ENCODE measurements at regions not wholly inside any gene's neighbourhood (a gene's known extent, or its start where the extent isn't known, plus 50 kb on each side); places are given as distances from the start of the nearest gene placed in this dataset.

DNA sequence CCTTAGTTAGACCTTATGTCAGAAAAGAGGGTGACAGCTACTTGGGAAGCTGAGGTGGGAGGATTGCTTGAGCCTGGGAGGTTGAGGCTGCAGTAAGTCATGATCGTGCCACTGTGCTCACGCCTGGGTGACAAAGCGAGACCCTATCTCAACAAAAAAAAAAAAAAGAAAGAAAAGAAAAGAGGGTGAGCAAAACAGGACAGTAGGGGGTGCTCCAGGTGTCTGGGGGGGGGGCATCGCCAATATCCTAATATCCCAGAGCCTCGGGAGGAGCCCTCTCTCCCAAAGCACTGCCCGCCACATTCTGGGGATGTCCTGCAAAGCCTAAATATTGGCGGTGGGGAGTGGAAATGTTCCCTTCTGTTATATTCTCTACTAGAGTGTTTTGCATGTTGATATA is 120.9 kb upstream of the TBL1X start:
- POLR2A ChIA-PET: interaction anchor here (2.0 kb wide), 1 partner anchor 119 kb away, joined by 6 read pairs; no protein-coding TSS in a partner anchor
- ATAC-seq (ENCODE audit: low read depth) (no peak), DNase-seq (no peak)
- no peaks in the 10 kb centered on the region for H3K9me3 Mint-ChIP-seq
- no peaks in the 10 kb centered on the region for H3K36me3 Mint-ChIP-seq
- H3K4me3 Mint-ChIP-seq: no peak overlapping the region
- H3K4me1 Mint-ChIP-seq: peaks cover 19% of the 10 kb centered on the region
- no peak overlapping the region for H3K27ac Mint-ChIP-seq
- no peaks in the 10 kb centered on the region for H3K27me3 Mint-ChIP-seq

DNA sequence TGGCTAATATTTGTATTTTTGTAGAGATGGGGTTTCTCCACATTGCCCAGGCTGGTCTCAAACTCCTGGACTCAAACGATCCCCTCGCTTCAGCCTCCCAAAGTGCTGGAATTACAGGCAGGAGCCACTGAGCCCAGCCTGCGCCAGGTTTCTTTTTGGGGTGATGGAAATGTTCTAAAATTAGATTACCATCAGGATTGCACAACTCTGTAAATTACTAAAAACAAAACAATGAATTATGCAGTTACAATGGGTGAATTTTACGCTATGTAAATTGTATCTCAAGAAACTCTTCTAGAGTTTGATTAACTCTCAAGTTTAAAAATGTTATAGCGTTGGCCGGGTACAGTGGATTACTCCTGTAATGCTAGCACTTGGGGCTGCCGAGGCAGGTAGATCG is 118.9 kb upstream of the TBL1X start:
- no peaks in the 10 kb centered on the region for H3K27me3 Mint-ChIP-seq
- H3K4me1 Mint-ChIP-seq: peaks cover 8% of the 10 kb centered on the region
- no peaks in the 10 kb centered on the region for H3K9me3 Mint-ChIP-seq
- no peaks in the 10 kb centered on the region for H3K36me3 Mint-ChIP-seq
- DNase-seq (no peak), ATAC-seq (ENCODE audit: low read depth) (no peak)
- no peak overlapping the region for H3K27ac Mint-ChIP-seq
- POLR2A ChIA-PET: interaction anchor here (2.0 kb wide), 1 partner anchor 117 kb away, joined by 6 read pairs; no protein-coding TSS in a partner anchor
- H3K4me3 Mint-ChIP-seq: no peak overlapping the region

DNA sequence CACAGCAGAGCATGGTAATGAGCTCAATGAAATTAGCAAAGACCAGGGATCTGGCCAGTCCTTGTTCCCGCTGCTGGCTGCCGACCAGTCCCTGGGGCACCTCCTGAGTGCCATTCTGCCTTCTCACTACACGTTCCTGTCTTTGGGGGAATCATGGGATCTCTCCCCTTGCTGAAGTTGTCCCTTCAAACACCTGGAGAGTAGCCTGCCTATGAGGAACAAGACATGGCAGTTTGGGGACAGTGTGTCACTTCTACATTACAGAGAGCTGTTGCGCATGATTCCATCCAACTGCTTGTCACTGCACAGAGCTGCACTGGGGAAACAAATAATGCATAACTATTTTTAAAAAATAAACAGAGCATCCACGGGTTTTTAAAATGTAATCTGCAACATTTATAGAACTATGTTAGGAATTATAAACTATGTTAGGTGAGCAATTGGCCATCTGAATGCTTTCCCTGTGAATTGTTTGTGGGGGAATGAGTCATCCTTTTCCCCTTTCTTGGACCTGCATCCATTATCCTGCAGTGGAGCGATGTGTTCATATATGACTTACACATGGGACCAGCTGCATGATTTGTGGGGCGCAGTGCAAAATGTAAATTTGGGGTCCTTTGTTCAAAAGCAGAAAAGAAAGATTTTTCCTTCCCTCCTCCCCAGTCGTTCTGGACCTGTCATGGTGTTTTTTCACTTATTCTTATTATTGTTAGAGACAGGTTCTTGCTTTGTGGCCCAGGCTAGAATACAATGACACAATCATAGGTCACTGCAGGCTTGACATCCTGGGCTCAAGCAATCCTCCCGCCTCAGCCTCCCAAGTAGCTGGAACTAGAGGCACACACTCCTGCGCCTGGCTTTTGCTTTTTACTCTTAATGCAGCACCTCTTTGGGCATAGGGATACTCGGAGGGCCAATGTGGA is 115.0 kb upstream of the TBL1X start:
- no peaks in the 10 kb centered on the region for H3K9me3 Mint-ChIP-seq
- H3K27me3 Mint-ChIP-seq: no peaks in the 10 kb centered on the region
- DNase-seq (no peak), ATAC-seq (ENCODE audit: low read depth) (no peak)
- POLR2A ChIA-PET: interaction anchor here (1.4 kb wide), 1 partner anchor 33 kb away, joined by 3 read pairs; no protein-coding TSS in a partner anchor
- H3K27ac Mint-ChIP-seq: no peak overlapping the region
- no peak overlapping the region for H3K4me3 Mint-ChIP-seq
- H3K4me1 Mint-ChIP-seq: peaks cover 22% of the 10 kb centered on the region
- no peaks in the 10 kb centered on the region for H3K36me3 Mint-ChIP-seq

DNA sequence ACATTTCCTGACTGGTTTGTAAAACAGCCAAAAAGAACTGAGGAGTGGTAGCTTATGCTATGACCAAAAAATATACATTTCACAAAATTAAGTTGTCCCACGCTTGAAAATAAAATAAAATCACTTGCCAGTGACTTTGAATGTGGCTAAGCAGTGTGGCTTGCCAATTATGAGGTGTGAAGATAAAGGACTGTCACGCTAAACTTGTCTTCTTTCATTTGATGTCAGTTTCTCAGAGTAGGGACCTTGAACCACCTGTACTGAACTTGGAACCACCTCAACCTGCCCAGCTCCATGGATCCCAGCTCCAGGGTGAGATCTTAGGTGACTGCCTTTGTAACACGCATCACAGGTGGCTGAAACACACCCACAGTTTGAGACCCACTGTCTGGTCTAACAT is 113.7 kb upstream of the TBL1X start:
- peak overlapping the region; percentile 21 for H3K27ac Mint-ChIP-seq
- H3K4me3 Mint-ChIP-seq: no peak overlapping the region
- DNase-seq: no peak
- no peaks in the 10 kb centered on the region for H3K27me3 Mint-ChIP-seq
- peaks cover 3% of the 10 kb centered on the region for H3K36me3 Mint-ChIP-seq
- ATAC-seq (ENCODE audit: low read depth): no peak
- POLR2A ChIA-PET: interaction anchor here (0.9 to 1.4 kb wide), 2 partner anchors 10 to 34 kb away, joined by 3 read pairs; no protein-coding TSS in a partner anchor
- H3K4me1 Mint-ChIP-seq: peaks cover 31% of the 10 kb centered on the region
- peaks cover 1% of the 10 kb centered on the region for H3K9me3 Mint-ChIP-seq

DNA sequence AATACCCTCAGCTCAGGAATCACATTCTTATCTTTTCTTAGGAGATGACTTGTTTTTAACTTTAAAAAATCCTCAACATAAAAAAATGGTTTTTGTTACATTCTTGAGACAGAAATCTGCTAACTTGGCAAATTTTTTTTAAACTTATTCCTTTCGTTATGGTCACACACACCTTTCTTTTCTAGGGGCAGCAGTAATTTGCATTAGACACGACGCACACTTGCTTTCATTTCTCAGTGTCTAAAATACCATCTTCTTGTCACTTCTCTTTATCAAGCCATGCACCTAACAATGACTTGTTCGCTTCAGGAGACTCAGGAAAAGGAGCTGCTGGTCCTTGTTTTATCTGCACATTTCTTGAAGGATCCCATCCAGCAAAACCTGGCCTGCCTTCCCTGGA is 112.6 kb upstream of the TBL1X start:
- Mint-ChIP-seq H3K4me1 (peaks cover 36% of the 10 kb centered on the region), H3K27me3 (no peaks in the 10 kb centered on the region), H3K9me3 (peaks cover 5% of the 10 kb centered on the region), H3K36me3 (peaks cover 8% of the 10 kb centered on the region), H3K4me3 (peak overlapping the region; percentile 64), H3K27ac (peak overlapping the region; percentile 87)
- no peak for ATAC-seq (ENCODE audit: low read depth)
- POLR2A ChIA-PET: interaction anchor here (0.9 to 1.9 kb wide), 3 partner anchors 18 to 111 kb away, joined by 6 to 7 read pairs (median 6); no protein-coding TSS in a partner anchor
- DNase-seq: no peak

DNA sequence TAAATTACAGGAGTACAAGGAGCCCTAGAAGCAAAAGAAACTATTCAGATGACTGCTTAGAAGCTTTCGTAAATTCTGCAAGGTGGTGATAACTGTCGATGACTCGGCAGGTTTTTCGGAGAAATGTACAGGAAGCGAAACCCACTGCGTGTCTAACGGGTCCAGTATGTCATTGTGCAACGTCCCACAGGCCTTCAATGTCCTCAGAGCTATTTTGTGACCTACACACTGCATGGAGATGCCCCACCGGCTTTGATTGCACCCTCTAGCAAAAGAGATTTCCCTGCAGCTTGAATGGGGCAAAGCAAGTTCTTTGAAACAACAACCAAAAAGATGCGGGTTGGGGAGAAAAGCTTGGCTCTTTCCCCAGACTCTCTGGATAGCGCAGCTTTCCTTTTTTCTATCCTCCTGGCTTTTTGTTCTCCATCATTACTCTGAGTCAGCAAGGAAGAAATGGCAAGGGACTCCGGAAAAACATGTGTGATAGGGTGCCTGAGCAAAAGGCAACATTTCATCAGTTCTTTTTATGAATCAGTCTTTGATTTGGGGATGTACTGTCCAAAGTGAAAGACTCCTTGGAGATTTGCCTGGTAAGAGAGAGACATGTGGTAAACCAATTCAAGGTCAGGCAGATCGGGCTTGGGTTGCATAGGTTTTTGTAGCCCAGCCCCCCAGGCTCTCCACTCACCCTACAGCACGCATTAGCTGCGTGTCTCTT is 112.0 kb upstream of the TBL1X start:
- peak overlapping the region; percentile 87 for H3K27ac Mint-ChIP-seq
- no peaks in the 10 kb centered on the region for H3K27me3 Mint-ChIP-seq
- peaks cover 8% of the 10 kb centered on the region for H3K36me3 Mint-ChIP-seq
- H3K4me3 Mint-ChIP-seq: peak overlapping the region; percentile 64
- POLR2A ChIA-PET: interaction anchor here (0.9 to 1.9 kb wide), 3 partner anchors 17 to 110 kb away, joined by 6 to 7 read pairs (median 6); no protein-coding TSS in a partner anchor
- peak; percentile 50 for ATAC-seq (ENCODE audit: low read depth)
- peak; percentile 38 for DNase-seq
- peaks cover 5% of the 10 kb centered on the region for H3K9me3 Mint-ChIP-seq
- H3K4me1 Mint-ChIP-seq: peaks cover 36% of the 10 kb centered on the region

DNA sequence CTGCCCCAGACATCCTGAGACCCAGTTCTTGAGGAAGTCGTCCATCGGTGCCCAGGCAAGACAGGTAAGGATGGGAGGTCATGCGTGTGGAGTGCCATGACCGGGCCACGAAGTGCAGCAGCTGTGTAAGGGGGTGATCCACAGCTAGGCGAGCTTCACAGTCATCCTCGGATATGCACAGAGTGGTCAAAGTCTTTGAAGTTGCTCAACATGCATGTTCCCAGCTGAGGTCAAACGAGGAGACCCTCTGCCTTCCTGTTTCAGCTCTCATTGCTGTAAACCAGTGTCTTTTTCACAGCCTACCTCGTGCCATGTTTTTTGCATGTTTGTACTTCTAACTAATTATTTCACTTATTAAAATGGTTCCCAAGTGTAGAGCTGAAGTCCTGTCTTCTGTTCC is 109.9 kb upstream of the TBL1X start:
- no peaks in the 10 kb centered on the region for H3K27me3 Mint-ChIP-seq
- peaks cover 5% of the 10 kb centered on the region for H3K9me3 Mint-ChIP-seq
- POLR2A ChIA-PET: interaction anchor here (0.6 to 1.0 kb wide), 3 partner anchors 13 to 130 kb away, joined by 3 to 6 read pairs (median 3); no protein-coding TSS in a partner anchor
- DNase-seq (no peak), ATAC-seq (ENCODE audit: low read depth) (no peak)
- H3K27ac Mint-ChIP-seq: no peak overlapping the region
- H3K36me3 Mint-ChIP-seq: peaks cover 8% of the 10 kb centered on the region
- peaks cover 36% of the 10 kb centered on the region for H3K4me1 Mint-ChIP-seq
- H3K4me3 Mint-ChIP-seq: no peak overlapping the region

DNA sequence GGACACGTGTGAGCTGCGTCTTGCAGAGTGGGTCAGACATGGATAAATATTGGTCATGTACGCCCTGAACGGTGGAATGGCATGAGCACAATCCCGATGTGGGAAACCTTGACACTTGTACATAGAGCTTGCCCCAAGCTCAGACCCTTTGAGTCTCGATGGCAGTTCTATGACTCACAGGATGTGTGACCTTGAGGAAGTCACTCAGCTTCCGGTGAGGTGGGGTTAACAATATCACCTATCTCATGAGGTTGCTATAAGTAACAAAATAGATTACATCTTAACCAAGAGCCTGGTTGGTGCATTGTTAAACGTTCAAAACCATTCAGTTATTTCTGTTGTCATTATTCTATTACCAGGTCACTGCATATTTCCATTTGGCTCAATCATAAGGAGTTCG is 109.1 kb upstream of the TBL1X start:
- H3K9me3 Mint-ChIP-seq: peaks cover 5% of the 10 kb centered on the region
- H3K4me1 Mint-ChIP-seq: peaks cover 36% of the 10 kb centered on the region
- H3K36me3 Mint-ChIP-seq: peaks cover 8% of the 10 kb centered on the region
- H3K4me3 Mint-ChIP-seq: no peak overlapping the region
- POLR2A ChIA-PET: interaction anchor here (0.9 to 1.0 kb wide), 4 partner anchors 14 to 160 kb away, joined by 3 read pairs; no protein-coding TSS in a partner anchor
- ATAC-seq (ENCODE audit: low read depth) (peak; percentile 51), DNase-seq (no peak)
- peak overlapping the region; percentile 77 for H3K27ac Mint-ChIP-seq
- H3K27me3 Mint-ChIP-seq: no peaks in the 10 kb centered on the region

DNA sequence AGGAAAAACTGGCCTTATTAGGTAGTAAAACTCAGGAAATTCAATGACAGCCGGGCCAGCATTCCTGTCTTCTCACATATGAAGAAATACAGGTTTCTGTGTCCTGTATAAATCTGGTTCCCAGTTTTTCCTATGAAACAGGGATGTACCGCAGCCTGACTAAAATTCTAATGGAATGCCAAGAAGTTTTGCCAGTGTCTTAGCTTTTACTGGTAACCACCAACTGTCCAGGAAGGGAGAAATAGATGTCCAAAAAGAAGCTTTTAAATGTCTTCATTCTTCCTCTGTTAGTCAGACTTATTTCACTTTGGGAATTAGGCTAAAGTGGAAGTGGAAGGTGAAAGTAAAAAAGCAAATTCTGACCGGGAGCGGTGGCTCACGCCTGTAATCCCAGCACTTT is 108.0 kb upstream of the TBL1X start:
- ATAC-seq (ENCODE audit: low read depth): no peak
- DNase-seq: no peak
- Mint-ChIP-seq H3K9me3 (peaks cover 5% of the 10 kb centered on the region), H3K4me3 (no peak overlapping the region), H3K36me3 (peaks cover 8% of the 10 kb centered on the region), H3K27me3 (no peaks in the 10 kb centered on the region), H3K4me1 (peaks cover 29% of the 10 kb centered on the region), H3K27ac (no peak overlapping the region)
- POLR2A ChIA-PET: no interaction called here

DNA sequence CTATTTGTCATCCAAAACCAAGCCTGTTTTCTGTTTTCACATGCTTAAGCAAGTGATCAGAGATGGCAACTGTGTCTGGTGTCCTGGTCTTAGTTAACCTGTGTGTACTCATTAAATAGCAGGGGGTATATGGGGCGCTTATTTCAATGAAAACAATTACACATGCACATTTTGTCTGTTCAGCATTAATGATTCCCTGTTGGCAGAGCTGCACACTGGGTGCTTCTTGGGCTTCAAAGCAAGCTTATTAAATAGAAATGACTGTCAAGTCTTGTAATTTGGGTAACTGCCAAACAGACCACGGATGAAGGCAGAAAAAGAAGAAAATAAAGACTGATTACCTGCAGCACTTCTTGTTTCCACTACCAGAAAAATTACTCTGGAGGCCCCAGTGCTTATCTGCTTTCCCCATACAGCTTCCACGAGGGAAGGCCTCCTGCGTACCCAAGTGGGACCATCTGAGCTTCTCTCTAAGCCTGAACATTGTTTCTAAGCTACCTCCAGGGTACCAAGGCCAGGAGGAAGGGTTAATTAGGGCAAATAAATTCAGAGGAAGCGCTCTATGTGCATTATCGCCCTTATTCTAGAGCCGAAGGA is 107.2 kb upstream of the TBL1X start:
- peaks cover 21% of the 10 kb centered on the region for H3K4me1 Mint-ChIP-seq
- peaks cover 8% of the 10 kb centered on the region for H3K36me3 Mint-ChIP-seq
- no peak overlapping the region for H3K4me3 Mint-ChIP-seq
- DNase-seq (no peak), ATAC-seq (ENCODE audit: low read depth) (no peak)
- peaks cover 5% of the 10 kb centered on the region for H3K9me3 Mint-ChIP-seq
- POLR2A ChIA-PET: no interaction called here
- no peak overlapping the region for H3K27ac Mint-ChIP-seq
- H3K27me3 Mint-ChIP-seq: no peaks in the 10 kb centered on the region

DNA sequence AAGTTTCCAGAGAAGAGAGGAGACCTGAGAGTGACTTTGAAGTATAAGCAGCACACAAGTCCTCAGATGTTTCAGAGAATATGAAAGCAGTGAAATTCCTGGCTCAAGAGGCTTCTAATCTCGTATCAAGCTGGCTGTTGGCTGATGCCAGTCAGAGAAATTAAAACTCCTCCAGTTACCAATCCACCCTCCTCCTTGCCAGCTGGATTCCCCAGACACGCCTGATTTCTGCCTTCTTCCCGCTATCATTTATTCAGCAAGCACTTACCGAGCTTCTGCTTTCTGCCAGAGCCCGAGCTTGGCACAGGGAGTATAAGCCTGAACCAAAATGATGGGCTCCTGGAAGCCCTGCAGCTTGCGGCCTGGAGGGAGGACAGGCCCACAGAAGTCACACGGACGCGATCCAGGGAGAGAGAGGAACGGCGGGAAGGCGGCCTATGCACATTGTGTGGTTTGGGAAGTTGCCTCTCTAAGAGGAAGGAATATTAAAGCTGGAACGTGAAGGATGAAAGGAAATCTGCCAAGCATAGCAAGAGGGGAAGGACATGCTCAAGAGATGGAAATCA is 102.4 kb upstream of the TBL1X start:
- DNase-seq: no peak
- H3K36me3 Mint-ChIP-seq: no peaks in the 10 kb centered on the region

DNA sequence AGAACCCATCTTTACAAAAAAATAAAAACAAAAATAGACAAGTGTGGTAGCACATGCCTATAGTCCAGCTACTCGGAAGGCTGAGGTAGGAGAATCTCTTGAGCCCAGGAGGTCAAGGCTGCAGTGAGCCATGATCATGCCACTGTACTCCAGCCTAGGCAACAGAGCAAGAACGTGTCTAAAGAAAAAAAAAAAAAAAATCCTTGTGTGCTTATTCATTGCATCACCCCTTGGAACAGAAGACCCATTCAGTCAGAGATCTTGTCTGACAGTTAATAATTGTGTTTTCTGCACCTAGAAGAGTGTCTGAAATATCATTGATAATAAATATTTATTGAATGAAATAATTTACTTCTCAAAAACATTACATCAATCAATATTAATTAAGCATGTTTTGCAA is 97.4 kb upstream of the TBL1X start:
- DNase-seq (no peak), ATAC-seq (ENCODE audit: low read depth) (no peak)
- H3K9me3 Mint-ChIP-seq: no peaks in the 10 kb centered on the region
- H3K4me3 Mint-ChIP-seq: no peak overlapping the region
- peaks cover 4% of the 10 kb centered on the region for H3K4me1 Mint-ChIP-seq
- H3K36me3 Mint-ChIP-seq: no peaks in the 10 kb centered on the region
- POLR2A ChIA-PET: no interaction called here
- H3K27me3 Mint-ChIP-seq: peaks cover 4% of the 10 kb centered on the region
- no peak overlapping the region for H3K27ac Mint-ChIP-seq

More for the DNA sequence above, 102.4 kb upstream of the TBL1X start:
- no peak overlapping the region for H3K4me3 Mint-ChIP-seq
- peaks cover 4% of the 10 kb centered on the region for H3K27me3 Mint-ChIP-seq
- no peaks in the 10 kb centered on the region for H3K9me3 Mint-ChIP-seq
- POLR2A ChIA-PET: no interaction called here
- H3K4me1 Mint-ChIP-seq: no peaks in the 10 kb centered on the region
- ATAC-seq (ENCODE audit: low read depth): no peak
- peak overlapping the region; percentile 43 for H3K27ac Mint-ChIP-seq

DNA sequence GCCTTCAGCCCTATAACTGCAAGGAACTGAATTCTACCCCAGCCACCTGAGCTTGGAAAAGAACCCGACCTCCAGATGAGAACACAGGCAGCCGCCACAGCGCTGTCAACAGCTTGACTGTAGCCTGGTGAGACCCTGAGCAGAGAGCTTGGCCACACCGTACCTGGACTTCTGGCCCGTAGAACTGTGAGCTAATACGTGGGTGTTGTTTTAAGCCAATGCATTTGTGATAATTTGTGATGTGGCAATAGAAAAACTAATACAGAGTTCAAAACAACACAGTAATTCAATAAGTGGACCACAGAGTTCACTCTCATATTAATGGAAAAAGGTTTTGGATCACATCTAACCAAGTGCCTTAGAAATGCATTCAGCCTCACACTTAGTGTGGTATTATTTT is 96.6 kb upstream of the TBL1X start:
- Mint-ChIP-seq H3K9me3 (no peaks in the 10 kb centered on the region), H3K4me3 (no peak overlapping the region), H3K36me3 (no peaks in the 10 kb centered on the region), H3K27me3 (peaks cover 4% of the 10 kb centered on the region), H3K4me1 (peaks cover 4% of the 10 kb centered on the region), H3K27ac (no peak overlapping the region)
- POLR2A ChIA-PET: no interaction called here
- ATAC-seq (ENCODE audit: low read depth): no peak
- no peak for DNase-seq
